HCT116 (cell line): ENCODE measurements at regions not wholly inside any gene's neighbourhood (a gene's known extent, or its start where the extent isn't known, plus 50 kb on each side); places are given as distances from the start of the nearest gene placed in this dataset.

Experiments
- ATAC-seq: fragments of 200-7000 bp; cut with Tn5 transposase; 2 replicates; pipeline ENCODE4 v1.9.1; 2020; ENCODE audit warnings: mild to moderate bottlenecking, moderate library complexity
- BruUV-seq: library from RNA; stranded (reverse); fragments of 400-500 nt; replicated peaks from 2 replicates; lab custom pipeline; 2021; lab: Mats Ljungman, UMichigan
- CTCF ChIA-PET: fragments of 300-600 bp; sonication (Branson Sonifier 250); formaldehyde crosslinking; loops from one replicate; lab custom pipeline; 2021; ENCODE audit warnings: antibody characterized with exemption; lab: Charles Lee
- POLR2A ChIA-PET: fragments of 300-600, 350-600 bp; sonication (Branson Sonifier 250); formaldehyde crosslinking; loops from one replicate; lab custom pipeline; 2021; ENCODE audit warnings: antibody characterized with exemption; lab: Charles Lee
- RAD21 ChIA-PET, 2 experiments: fragments of 300-600 bp; sonication (Branson Sonifier 250); formaldehyde crosslinking; loops; one replicate each; lab custom pipeline; 2023; ENCODE audit warnings: low total read pairs in 2 of 2; ENCODE audit not compliant: uncharacterized antibody in 2 of 2, unreplicated experiment in 2 of 2, low non-redundant PET in 1 of 2; lab: Charles Lee
- DNase-seq: peaks from one replicate; pipeline ENCODE4 v3.0.0-alpha.2; 2010; ENCODE audit warnings: low read depth, low spot score
- H2AFZ ChIP-seq: fragments of 200-600 bp; shearing (Covaris generic), sonication (generic); 2 replicates; pipeline ENCODE4 v1.6.1; 2017; ENCODE audit warnings: low read depth, mixed run types, mixed read lengths, antibody characterized with exemption, low read length; ENCODE audit not compliant: poor library complexity, severe bottlenecking
- H3K27ac ChIP-seq: 2 replicates; pipeline ENCODE4 v1.5.1; 2012; ENCODE audit warnings: low read depth, low read length
- H3K27me3 ChIP-seq: fragments of 200-600 bp; sonication (generic); 2 replicates; pipeline ENCODE4 v1.6.1; 2016; ENCODE audit warnings: mixed run types, low read length, mixed read lengths; ENCODE audit not compliant: insufficient read depth
- H3K36me3 ChIP-seq, 2 experiments: fragments of 200-500 bp in 1 of 2; fragments of 200-600 bp in 1 of 2; sonication (Bioruptor generic) in 1 of 2; sonication (generic) in 1 of 2; 2 replicates each; pipeline versions ENCODE4 v1.5.1 to v1.6.1; 2014 to 2016; ENCODE audit warnings: low read length in 2 of 2, inconsistent platforms in 1 of 2, mixed read lengths in 1 of 2, mixed run types in 1 of 2; ENCODE audit not compliant: insufficient read depth in 2 of 2, control insufficient read depth in 1 of 2
- H3K4me1 ChIP-seq, 2 experiments: fragments of 200-600 bp in 1 of 2; sonication (generic) in 1 of 2; 2 replicates each; pipeline versions ENCODE4 v1.5.1 to v1.6.1; 2012 to 2017; ENCODE audit warnings: low read length in 2 of 2, inconsistent platforms in 1 of 2, mild to moderate bottlenecking in 1 of 2, mixed read lengths in 1 of 2, mixed run types in 1 of 2, moderate library complexity in 1 of 2; ENCODE audit not compliant: insufficient read depth in 2 of 2, control insufficient read depth in 1 of 2
- H3K4me2 ChIP-seq: fragments of 200-600 bp; sonication (generic); 2 replicates; pipeline ENCODE4 v1.6.1; 2017; ENCODE audit warnings: mixed run types, low read length, mixed read lengths
- H3K4me3 ChIP-seq, 2 experiments: fragments of 200-600 bp in 1 of 2; sonication (generic) in 1 of 2; replicated peaks in 1 of 2; 2 replicates each; pipeline ENCODE4 v1.5.1; 2011 to 2016; ENCODE audit warnings: low read length in 2 of 2, control low read depth in 1 of 2, low read depth in 1 of 2, mild to moderate bottlenecking in 1 of 2, mixed read lengths in 1 of 2, mixed run types in 1 of 2
- H3K79me2 ChIP-seq: fragments of 200-600 bp; sonication (generic); 2 replicates; pipeline ENCODE4 v1.6.1; 2017; ENCODE audit warnings: mild to moderate bottlenecking, mixed run types, low read length, moderate library complexity, mixed read lengths; ENCODE audit not compliant: insufficient read depth
- H3K9ac ChIP-seq: fragments of 200-600 bp; sonication (generic); 2 replicates; pipeline ENCODE4 v1.6.1; 2016; ENCODE audit warnings: low read length, mixed read lengths
- H3K9me2 ChIP-seq: fragments of 200-600 bp; sonication (generic), shearing (Covaris generic); 2 replicates; pipeline ENCODE4 v1.6.1; 2017; ENCODE audit warnings: mixed run types, mild to moderate bottlenecking, moderate library complexity; ENCODE audit not compliant: insufficient read depth
- H3K9me3 ChIP-seq, 2 experiments: fragments of 200-500 bp in 1 of 2; fragments of 200-600 bp in 1 of 2; sonication (Bioruptor generic) in 1 of 2; sonication (generic) in 1 of 2; 2 replicates each; pipeline ENCODE4 v1.6.1; 2014 to 2017; ENCODE audit warnings: low read length in 2 of 2, mixed read lengths in 2 of 2, inconsistent platforms in 1 of 2, low read depth in 1 of 2, mild to moderate bottlenecking in 1 of 2, mixed run types in 1 of 2, moderate library complexity in 1 of 2; ENCODE audit not compliant: control insufficient read depth in 1 of 2, insufficient read depth in 1 of 2
- H4K20me1 ChIP-seq: fragments of 200-600 bp; sonication (generic), shearing (Covaris generic); 2 replicates; pipeline ENCODE4 v1.6.1; 2017; ENCODE audit warnings: mixed run types, mild to moderate bottlenecking, moderate library complexity; ENCODE audit not compliant: insufficient read depth
- CBX3 ChIP-seq: IDR thresholded peaks from 2 replicates; pipeline ENCODE4 v1.6.1; 2012; ENCODE audit warnings: low read depth
- CEBPB ChIP-seq: IDR thresholded peaks from 2 replicates; pipeline ENCODE4 v1.6.1; 2012; ENCODE audit warnings: low read depth
- EGR1 ChIP-seq: IDR thresholded peaks from 2 replicates; pipeline ENCODE4 v1.6.1; 2012; ENCODE audit warnings: low read depth
- ELF1 ChIP-seq: IDR thresholded peaks from 2 replicates; pipeline ENCODE4 v1.6.1; 2012; ENCODE audit warnings: low read depth, borderline replicate concordance
- EZH2 ChIP-seq: fragments of 200-600 bp; sonication (generic); IDR thresholded peaks from 2 replicates; pipeline ENCODE4 v1.6.1; 2017; ENCODE audit warnings: antibody characterized with exemption, mixed run types
- FOSL1 ChIP-seq: IDR thresholded peaks from 2 replicates; pipeline ENCODE4 v1.6.1; 2012; ENCODE audit warnings: low read depth
- JUND ChIP-seq: IDR thresholded peaks from 2 replicates; pipeline ENCODE4 v1.6.1; 2012
- POLR2AphosphoS5 ChIP-seq: IDR thresholded peaks from 2 replicates; pipeline ENCODE4 v1.6.1; 2011; ENCODE audit warnings: mild to moderate bottlenecking, low read depth, low read length, moderate library complexity
- RAD21 ChIP-seq: IDR thresholded peaks from 2 replicates; pipeline ENCODE4 v1.6.1; 2012; ENCODE audit warnings: low read depth, mild to moderate bottlenecking
- SIN3A ChIP-seq: IDR thresholded peaks from 2 replicates; pipeline ENCODE4 v1.6.1; 2012; ENCODE audit warnings: low read depth
- SP1 ChIP-seq: IDR thresholded peaks from 2 replicates; pipeline ENCODE4 v1.6.1; 2012; ENCODE audit warnings: low read depth
- SRF ChIP-seq: IDR thresholded peaks from 2 replicates; pipeline ENCODE4 v1.6.1; 2012; ENCODE audit warnings: low read depth
- TCF7L2 ChIP-seq: IDR thresholded peaks from 2 replicates; pipeline ENCODE4 v1.7.0; 2011; ENCODE audit warnings: borderline replicate concordance, inconsistent platforms; ENCODE audit not compliant: insufficient read depth, insufficient read length; ENCODE audit errors: extremely low read depth
- ZFX ChIP-seq: fragments of 450-650 bp; IDR thresholded peaks from 2 replicates; pipeline ENCODE4 v1.6.1; 2017
- intact Hi-C: fragments of 100-400 bp; cut with micrococcal nuclease; formaldehyde crosslinking; loops from 2 replicates; pipeline ENCODE4 v1.10.0; 2022
- TF ChIP-seq, protein P1 (sequence below): IDR thresholded peaks from 2 replicates; pipeline ENCODE4 v1.6.1; 2011; ENCODE audit warnings: mild to moderate bottlenecking, low read length, moderate library complexity; ENCODE audit not compliant: insufficient replicate concordance; ENCODE audit errors: extremely low read depth
- TF ChIP-seq, protein P2 (sequence below): IDR thresholded peaks from 2 replicates; pipeline ENCODE4 v1.6.1; 2012

DNA sequence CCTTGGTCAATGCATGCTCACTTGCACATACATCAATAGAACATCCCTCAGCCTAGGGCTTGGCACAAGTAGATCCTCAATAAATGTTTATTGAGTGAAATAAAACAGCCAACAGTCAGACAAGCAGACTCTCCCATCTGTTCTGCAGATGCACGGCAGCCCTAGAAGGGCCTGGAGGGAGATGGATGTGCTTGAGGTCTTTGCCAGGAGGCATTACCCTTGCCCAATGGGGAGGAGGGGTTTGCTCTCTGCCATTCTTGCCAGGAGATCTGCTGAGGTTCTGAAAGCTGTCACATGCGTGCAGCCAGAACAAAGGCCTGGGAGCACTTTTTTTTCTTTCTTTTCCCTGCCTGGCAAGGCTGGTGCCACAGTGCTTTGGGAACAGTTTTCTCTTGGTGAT, 349.3 kb upstream of the THRB start:
- Histone ChIP-seq H2AFZ (no peak overlapping the region), H3K9me3 (no peaks in the 10 kb centered on the region), H3K27me3 (0 out of 2 replicates have a peak, but pooled peaks cover 7% of the 10 kb centered on the region), H4K20me1 (no peaks in the 10 kb centered on the region), H3K4me2 (no peak overlapping the region), H3K4me1 (no peaks in the 10 kb centered on the region), H3K9ac (no peak overlapping the region), H3K79me2 (no peaks in the 10 kb centered on the region), H3K36me3 (no peaks in the 10 kb centered on the region), H3K9me2 (no peaks in the 10 kb centered on the region)
- BruUV-seq = no TSS peak
- POLR2A ChIA-PET = no interaction called here
- DNase-seq = no peak
- CTCF ChIA-PET = no interaction called here
- intact Hi-C loops = no loop called here
- TF ChIP-seq, protein P1, sequence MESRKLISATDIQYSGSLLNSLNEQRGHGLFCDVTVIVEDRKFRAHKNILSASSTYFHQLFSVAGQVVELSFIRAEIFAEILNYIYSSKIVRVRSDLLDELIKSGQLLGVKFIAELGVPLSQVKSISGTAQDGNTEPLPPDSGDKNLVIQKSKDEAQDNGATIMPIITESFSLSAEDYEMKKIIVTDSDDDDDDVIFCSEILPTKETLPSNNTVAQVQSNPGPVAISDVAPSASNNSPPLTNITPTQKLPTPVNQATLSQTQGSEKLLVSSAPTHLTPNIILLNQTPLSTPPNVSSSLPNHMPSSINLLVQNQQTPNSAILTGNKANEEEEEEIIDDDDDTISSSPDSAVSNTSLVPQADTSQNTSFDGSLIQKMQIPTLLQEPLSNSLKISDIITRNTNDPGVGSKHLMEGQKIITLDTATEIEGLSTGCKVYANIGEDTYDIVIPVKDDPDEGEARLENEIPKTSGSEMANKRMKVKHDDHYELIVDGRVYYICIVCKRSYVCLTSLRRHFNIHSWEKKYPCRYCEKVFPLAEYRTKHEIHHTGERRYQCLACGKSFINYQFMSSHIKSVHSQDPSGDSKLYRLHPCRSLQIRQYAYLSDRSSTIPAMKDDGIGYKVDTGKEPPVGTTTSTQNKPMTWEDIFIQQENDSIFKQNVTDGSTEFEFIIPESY = no peak
- TF ChIP-seq CBX3 = no peak
- TF ChIP-seq JUND = no peak
- no peak for TF ChIP-seq TCF7L2
- no peak for TF ChIP-seq EGR1
- TF ChIP-seq ELF1 = no peak
- TF ChIP-seq RAD21 = no peak
- no peak for TF ChIP-seq EZH2
- TF ChIP-seq, protein P2, sequence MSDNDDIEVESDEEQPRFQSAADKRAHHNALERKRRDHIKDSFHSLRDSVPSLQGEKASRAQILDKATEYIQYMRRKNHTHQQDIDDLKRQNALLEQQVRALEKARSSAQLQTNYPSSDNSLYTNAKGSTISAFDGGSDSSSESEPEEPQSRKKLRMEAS = no peak
- no peak for TF ChIP-seq POLR2AphosphoS5
- TF ChIP-seq ZFX = no peak
- TF ChIP-seq SIN3A = no peak
- no peak for TF ChIP-seq FOSL1
- TF ChIP-seq CEBPB = no peak
- no peak for TF ChIP-seq SP1
- no peak for TF ChIP-seq SRF
- TF ChIP-seq, all 23 proteins: peak for 0
- ATAC-seq = no peak
- Histone ChIP-seq H3K4me3 (no peak overlapping the region), H3K27ac (no peak overlapping the region)
- RAD21 ChIA-PET = no interaction called here
